ENCODE measurements at regions not wholly inside any gene's neighbourhood (a gene's known extent, or its start where the extent isn't known, plus 50 kb on each side); places are given as distances from the start of the nearest gene placed in this dataset.

GRCh38 chr5:60131504-60131903 is 238.0 kb upstream of the PDE4D start:
- TF ChIP-seq, protein P1, sequence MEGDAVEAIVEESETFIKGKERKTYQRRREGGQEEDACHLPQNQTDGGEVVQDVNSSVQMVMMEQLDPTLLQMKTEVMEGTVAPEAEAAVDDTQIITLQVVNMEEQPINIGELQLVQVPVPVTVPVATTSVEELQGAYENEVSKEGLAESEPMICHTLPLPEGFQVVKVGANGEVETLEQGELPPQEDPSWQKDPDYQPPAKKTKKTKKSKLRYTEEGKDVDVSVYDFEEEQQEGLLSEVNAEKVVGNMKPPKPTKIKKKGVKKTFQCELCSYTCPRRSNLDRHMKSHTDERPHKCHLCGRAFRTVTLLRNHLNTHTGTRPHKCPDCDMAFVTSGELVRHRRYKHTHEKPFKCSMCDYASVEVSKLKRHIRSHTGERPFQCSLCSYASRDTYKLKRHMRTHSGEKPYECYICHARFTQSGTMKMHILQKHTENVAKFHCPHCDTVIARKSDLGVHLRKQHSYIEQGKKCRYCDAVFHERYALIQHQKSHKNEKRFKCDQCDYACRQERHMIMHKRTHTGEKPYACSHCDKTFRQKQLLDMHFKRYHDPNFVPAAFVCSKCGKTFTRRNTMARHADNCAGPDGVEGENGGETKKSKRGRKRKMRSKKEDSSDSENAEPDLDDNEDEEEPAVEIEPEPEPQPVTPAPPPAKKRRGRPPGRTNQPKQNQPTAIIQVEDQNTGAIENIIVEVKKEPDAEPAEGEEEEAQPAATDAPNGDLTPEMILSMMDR (IDR thresholded peaks at IDR 0.05): no peak
- TF ChIP-seq POLR2A (IDR thresholded peaks at IDR 0.05): no peak
- TF ChIP-seq EP300 (IDR thresholded peaks at IDR 0.05): no peak
